Brain microvascular endothelial cell (primary cell): ENCODE measurements at regions not wholly inside any gene's neighbourhood (a gene's known extent, or its start where the extent isn't known, plus 50 kb on each side); places are given as distances from the start of the nearest gene placed in this dataset.

Experiments
- DNase-seq: peaks from one replicate; pipeline ENCODE4 v3.0.0-alpha.2; 2020
- H3K27ac ChIP-seq: fragments of 250-450 bp; sonication (Bioruptor Pico); 2 replicates; pipeline ENCODE4 v1.5.1; 2020; ENCODE audit warnings: mild to moderate bottlenecking, moderate library complexity
- H3K27me3 ChIP-seq: fragments of 250-450 bp; sonication (Bioruptor Pico); replicated peaks from 2 replicates; pipeline ENCODE4 v1.5.1; 2020; ENCODE audit warnings: mild to moderate bottlenecking
- H3K36me3 ChIP-seq: fragments of 250-450 bp; sonication (Bioruptor Pico); replicated peaks from 2 replicates; pipeline ENCODE4 v1.5.1; 2020; ENCODE audit warnings: mild to moderate bottlenecking
- H3K4me3 ChIP-seq: 2 replicates; pipeline ENCODE4 v1.5.1; 2011; ENCODE audit warnings: low read depth, mild to moderate bottlenecking, control low read depth, low read length, moderate library complexity
- CTCF ChIP-seq: IDR thresholded peaks from 2 replicates; pipeline ENCODE4 v1.5.1; 2011; ENCODE audit warnings: low read depth, mild to moderate bottlenecking, moderate library complexity, low read length, control low read depth, inconsistent platforms; ENCODE audit errors: missing control alignments
- in situ Hi-C: cut with HindIII; loops from 2 replicates; pipeline ENCODE4 v1.10.0; 2017; ENCODE audit warnings: low sequenced_read_pairs, low pct_ligation_motif_present

- Histone ChIP-seq H3K36me3 (no peaks in the 10 kb centered on the region), H3K27ac (no peak overlapping the region), H3K27me3 (no peaks in the 10 kb centered on the region), H3K4me3 (no peak overlapping the region)
- DNase-seq = no peak
- in situ Hi-C loops = no loop called here
- no peak for TF ChIP-seq CTCF
Measured at GRCh38 chr10:106499448-106499847, 665.1 kb downstream of the SORCS1 start.

GRCh38 chr10:106498675-106499074 is 665.8 kb downstream of the SORCS1 start:
- H3K36me3 ChIP-seq = no peaks in the 10 kb centered on the region
- no peak for TF ChIP-seq CTCF
- in situ Hi-C loops = no loop called here

GRCh38 chr10:106495931-106496330 is 668.6 kb downstream of the SORCS1 start:
- in situ Hi-C loops = no loop called here
- Histone ChIP-seq H3K27me3 (no peaks in the 10 kb centered on the region), H3K27ac (no peak overlapping the region), H3K36me3 (no peaks in the 10 kb centered on the region), H3K4me3 (no peak overlapping the region)
- DNase-seq = no peak
- no peak for TF ChIP-seq CTCF

More at GRCh38 chr10:106498675-106499074, 665.8 kb downstream of the SORCS1 start:
- no peak overlapping the region for H3K4me3 ChIP-seq
- no peak for DNase-seq
- H3K27me3 ChIP-seq = no peaks in the 10 kb centered on the region
- no peak overlapping the region for H3K27ac ChIP-seq

- in situ Hi-C loops = no loop called here
- Histone ChIP-seq H3K4me3 (no peak overlapping the region), H3K27me3 (no peaks in the 10 kb centered on the region), H3K36me3 (no peaks in the 10 kb centered on the region), H3K27ac (no peak overlapping the region)
- TF ChIP-seq CTCF = no peak
- no peak for DNase-seq
Measured at GRCh38 chr10:106493751-106494150, 670.8 kb downstream of the SORCS1 start.

- Histone ChIP-seq H3K4me3 (no peak overlapping the region), H3K27ac (no peak overlapping the region), H3K36me3 (no peaks in the 10 kb centered on the region), H3K27me3 (no peaks in the 10 kb centered on the region)
- TF ChIP-seq CTCF = no peak
- in situ Hi-C loops = no loop called here
- no peak for DNase-seq
Measured at GRCh38 chr10:106493226-106493625, 671.3 kb downstream of the SORCS1 start.

- in situ Hi-C loops = no loop called here
- no peak overlapping the region for H3K27ac ChIP-seq
- no peak overlapping the region for H3K4me3 ChIP-seq
- H3K36me3 ChIP-seq = no peaks in the 10 kb centered on the region
- DNase-seq = no peak
- no peaks in the 10 kb centered on the region for H3K27me3 ChIP-seq
- no peak for TF ChIP-seq CTCF
Measured at GRCh38 chr10:106487726-106488125, 676.8 kb downstream of the SORCS1 start.
